GM18868 (cell line): ENCODE measurements at regions not wholly inside any gene's neighbourhood (a gene's known extent, or its start where the extent isn't known, plus 50 kb on each side); places are given as distances from the start of the nearest gene placed in this dataset.

Source experiments
- ATAC-seq: cut with Tn5 transposase; IDR thresholded peaks from one replicate; pipeline ENCODE4 v1.9.1; 2021; ENCODE audit warnings: mild to moderate bottlenecking, moderate library complexity; ENCODE audit not compliant: unreplicated experiment

GRCh38 chr15:94673801-94674200, 442.4 kb downstream of the MCTP2 start:
- ATAC-seq, result no peak

- ATAC-seq, result no peak
Measured at GRCh38 chr15:94674296-94674695, 442.9 kb downstream of the MCTP2 start.

- ATAC-seq, result no peak
Measured at GRCh38 chr15:94677202-94677790, 445.9 kb downstream of the MCTP2 start.

- ATAC-seq, result no peak
Measured at GRCh38 chr15:94682171-94682570, 450.8 kb downstream of the MCTP2 start.

DNA sequence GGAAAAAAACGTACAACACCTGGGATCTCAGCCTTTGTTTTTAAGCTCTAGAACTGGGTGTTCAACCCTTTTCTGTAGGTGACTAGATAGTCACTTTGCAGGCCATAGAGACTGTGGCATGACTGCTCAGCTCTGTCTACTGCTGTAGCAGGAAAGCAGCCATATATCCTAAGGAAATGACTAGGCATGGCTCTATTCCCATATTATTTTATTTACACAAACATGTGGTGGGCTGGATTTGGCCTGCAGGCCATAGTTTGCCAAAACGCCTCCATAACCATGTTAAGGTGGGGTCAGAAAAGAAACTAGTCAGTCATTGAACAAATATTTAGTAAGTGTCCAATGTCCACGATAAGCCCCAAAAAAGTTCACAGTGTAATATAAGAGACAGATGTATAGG, 452.5 kb downstream of the MCTP2 start:
- ATAC-seq, result no peak

DNA sequence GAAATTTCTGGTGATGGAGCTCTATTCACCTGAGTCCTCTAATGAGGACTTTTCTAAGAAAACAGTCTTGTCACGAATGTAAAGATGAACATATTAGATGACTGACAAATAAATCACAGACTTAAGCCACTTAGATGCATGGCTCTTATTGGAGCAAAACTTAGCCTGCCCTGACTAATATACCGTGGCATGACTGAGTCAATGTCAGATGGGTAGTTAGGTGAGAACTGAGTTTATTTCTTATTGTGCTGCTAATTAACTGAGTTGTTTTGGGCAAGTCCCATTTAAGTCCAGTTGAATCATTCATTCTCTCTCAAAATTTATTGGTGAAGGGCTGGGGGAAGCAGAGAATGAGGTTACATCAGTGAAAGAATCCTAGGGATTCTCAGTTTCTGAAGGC, 459.8 kb downstream of the MCTP2 start:
- ATAC-seq, result no peak

DNA sequence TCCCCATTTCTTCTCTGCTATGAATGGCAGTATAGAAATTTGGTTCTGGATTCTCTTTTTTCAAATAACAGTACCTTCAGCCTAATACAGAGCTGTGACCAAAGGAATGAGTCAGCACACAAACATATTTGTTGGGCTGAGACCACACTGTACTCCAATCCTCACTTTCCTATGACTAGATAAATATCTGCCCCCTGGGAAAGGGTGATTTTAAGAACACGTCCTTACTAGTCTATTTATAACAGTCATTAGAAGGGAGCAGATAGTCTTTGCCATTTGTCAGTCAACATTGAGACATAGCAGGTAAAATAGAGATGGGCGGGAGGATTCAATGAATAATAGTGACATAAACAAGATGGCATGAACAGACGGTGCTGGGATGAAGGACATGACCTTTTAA, 461.3 kb downstream of the MCTP2 start:
- no peak for ATAC-seq

DNA sequence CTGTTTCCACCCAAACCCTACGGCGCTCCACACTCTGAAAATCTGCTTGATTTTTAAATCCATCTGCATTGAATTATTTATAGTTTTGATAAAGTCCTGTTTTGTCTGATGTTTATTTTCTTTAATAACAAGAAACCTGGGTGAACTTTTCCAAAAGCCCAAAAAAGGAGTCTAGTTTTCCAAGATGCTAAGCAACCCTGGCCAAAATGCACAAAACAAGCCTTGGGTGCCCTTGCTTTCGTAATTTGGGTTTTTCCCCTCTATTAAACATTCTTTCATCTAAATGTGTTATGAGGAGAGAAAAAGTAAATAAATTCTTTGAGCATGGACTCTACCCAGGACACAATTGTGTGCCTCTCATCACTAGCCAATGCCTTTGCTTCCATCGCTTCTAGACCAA, 468.9 kb downstream of the MCTP2 start:
- no peak for ATAC-seq

DNA sequence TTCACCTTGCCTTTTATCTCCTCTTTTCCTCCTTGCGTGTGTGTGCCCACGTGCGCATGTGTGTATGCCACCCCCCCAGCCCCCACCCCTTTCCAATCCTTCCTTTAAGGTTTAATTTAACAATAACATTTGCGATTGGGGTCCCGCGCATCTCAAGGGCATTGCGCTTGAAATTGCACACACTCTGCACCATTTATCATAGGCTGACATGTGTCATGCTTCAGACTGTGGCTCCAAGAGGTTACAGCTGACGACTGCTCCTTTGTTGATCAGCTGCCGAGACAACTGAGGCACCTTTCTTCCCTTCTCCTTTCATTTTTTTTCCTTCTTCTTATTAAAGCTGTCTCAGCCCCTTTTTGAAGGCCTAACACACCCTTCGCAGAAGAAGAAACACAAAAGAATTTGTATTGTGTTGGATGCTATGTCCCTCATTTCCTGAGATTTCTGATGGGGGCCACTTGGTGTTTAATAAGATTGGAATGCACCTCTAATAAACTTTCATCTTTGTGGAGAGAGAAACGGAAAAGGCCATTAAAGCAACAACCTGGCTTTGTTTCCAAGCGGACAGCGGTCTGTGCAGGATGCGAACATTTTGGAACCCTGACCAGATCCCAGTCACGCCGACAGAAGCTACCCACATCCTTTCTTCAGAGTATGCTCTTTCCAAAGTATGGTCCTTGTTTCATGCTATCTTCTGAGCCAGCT, 470.1 kb downstream of the MCTP2 start:
- no peak for ATAC-seq

- no peak for ATAC-seq
Measured at GRCh38 chr15:94703596-94703995, 472.2 kb downstream of the MCTP2 start.

DNA sequence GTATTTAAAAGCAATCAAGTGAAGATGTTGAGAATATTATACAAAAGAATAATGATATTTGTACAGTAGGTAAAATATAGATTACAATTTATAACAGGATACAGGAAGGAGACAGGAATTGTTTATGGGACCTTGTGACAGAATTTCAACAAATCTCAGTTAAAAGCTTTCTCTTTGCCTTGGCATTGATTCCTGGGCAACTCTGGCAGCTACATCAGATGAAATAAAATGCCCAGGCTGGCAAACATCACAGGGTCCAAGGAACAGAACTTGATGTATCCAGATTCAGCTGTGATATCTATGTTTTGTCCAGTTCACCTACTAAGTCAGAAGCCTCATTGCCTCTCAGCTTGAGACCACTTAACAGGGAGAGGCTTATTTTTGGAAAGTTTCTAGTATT, 473.1 kb downstream of the MCTP2 start:
- no peak for ATAC-seq

DNA sequence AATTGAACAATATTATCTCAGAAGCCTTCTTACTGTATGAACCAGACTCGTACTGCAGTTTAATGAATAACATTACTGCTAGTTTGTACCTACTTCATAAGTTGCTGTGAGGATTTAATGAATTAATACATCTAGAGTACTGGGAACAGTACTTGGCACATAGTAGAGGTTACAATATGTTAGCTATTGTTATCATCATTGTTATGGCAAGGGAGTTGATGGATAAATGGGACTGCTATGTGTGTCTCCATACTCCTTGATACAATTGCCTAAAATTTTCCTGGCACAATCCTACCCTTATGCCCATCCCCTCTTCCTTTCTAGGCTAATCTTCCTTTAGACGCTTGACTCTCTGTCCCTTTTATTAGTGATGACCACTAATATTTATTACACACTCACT, 473.6 kb downstream of the MCTP2 start:
- no peak for ATAC-seq

- ATAC-seq, result no peak
Measured at GRCh38 chr15:94709319-94709718, 478.0 kb downstream of the MCTP2 start.

GRCh38 chr15:94722024-94722636, 490.8 kb downstream of the MCTP2 start:
- no peak for ATAC-seq

DNA sequence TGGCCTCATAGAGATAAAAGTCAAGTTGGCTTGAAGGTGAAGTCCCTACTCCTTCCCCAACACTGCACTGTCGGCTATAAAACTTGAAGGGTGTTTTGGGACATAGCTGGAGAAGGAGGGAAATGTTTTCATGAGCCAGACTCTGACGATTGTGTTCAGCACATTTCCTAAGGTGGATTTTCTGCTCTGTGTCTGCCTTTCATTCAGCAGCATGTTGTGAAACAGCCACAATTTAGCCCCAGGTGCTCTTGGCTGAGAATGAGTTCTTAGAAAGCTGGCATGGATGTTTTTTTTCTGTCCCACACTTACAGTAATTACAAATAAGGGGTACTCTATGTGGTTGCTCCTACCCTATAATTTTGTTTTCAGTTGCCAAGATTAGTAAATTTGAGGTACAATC, 492.4 kb downstream of the MCTP2 start:
- no peak for ATAC-seq

GRCh38 chr15:94731286-94731685, 499.9 kb downstream of the MCTP2 start:
- ATAC-seq, result no peak

DNA sequence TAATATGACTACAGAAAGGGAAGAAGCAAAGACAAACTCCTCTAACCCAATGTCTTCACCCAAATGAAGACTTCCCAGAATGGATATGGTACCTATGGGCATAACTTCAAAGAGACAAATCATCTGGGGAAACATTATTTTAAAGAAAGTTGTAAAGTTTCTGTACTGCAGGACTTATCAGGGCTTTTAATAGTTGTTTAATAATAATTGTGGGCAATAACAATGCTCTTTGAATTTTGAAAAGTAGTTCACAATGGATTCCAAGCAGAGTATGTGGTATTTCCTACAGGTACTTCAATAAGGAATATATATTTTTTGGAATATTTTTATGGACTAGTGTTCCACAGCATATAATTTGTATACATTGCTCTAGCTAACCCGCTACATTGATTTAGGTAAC, 503.1 kb downstream of the MCTP2 start:
- no peak for ATAC-seq

- ATAC-seq, result no peak
Measured at GRCh38 chr15:94736236-94736635, 504.9 kb downstream of the MCTP2 start.

- no peak for ATAC-seq
Measured at GRCh38 chr15:94739639-94740038, 508.3 kb downstream of the MCTP2 start.

DNA sequence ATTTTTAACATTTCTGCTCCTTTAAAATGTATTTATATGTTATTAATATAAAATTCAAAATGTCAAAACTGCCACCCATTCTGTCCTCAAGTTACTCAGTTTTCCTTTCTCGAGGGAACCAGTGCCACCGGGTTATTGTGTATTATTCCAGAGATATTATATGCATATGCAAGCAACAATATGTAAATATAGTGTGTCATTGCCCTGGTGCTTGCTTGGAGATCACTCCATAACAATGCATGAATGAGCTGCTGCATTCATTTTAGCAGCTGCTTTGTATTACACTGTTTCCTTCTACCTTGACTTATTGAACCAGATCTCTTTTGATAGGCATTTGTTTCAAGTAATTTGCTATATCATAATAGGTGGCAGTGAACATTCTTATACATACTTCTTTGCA, 509.1 kb downstream of the MCTP2 start:
- ATAC-seq, result no peak

DNA sequence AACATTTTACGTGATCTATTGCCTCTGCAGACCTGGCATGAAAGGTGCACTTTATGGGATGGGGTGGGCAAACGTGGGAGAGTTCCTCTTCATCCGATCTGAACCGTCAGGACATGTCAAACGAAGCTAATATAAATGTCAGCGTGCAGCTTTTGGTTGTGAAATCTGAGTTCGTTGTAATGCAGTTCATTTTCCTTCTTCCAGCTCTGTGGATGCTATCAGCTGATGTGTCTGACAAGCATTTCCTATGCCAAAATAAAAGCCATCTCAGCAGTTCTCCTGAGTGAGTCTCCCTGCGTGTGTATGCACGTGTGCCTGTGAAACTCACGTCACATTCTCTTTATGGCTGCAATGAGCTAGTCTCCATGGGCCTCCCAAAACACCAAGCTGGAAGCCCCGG, 512.3 kb downstream of the MCTP2 start:
- no peak for ATAC-seq

DNA sequence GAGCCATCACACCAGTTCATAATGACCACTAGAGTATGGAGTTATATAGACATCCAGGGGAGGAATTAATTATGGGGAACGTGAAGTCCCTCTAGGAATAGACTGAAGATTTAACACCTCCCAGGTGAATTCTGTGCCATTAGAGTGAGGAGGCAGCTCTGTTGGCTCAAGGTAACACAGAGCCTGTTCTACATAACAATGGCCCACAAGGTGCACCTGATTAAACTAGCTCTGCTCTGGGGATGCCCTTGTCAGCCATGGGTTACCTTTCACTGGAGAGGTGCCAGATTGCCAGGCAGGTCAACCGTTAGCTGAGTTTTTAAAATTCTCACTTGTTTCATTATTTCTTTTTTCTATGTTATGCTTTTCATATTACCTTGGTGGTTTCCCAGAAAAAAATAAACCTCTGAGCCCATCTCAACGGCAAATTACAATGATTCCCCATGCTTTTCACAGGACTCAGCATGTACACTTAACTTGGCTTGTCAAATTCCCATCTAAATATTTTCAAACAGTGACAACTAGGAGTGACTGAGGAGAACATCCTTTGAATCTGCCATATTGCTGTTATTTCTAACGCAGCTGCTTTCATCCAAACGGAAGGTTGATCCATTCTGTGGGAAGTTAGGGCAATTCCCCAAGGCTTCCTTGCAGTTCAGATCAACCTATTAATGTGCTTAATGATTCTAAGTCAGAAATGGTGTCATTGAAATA, 512.9 kb downstream of the MCTP2 start:
- ATAC-seq, result no peak
